ENCODE measurements at regions not wholly inside any gene's neighbourhood (a gene's known extent, or its start where the extent isn't known, plus 50 kb on each side); places are given as distances from the start of the nearest gene placed in this dataset.
A peak's percentile ranks its signal among the peaks of the same experiment; 100 is the strongest.
"Not testable (repeated sequence)": the region's sequence is repeated elsewhere in the genome, so short reads cannot be mapped to it uniquely, and the experiment has no call there.

DNA sequence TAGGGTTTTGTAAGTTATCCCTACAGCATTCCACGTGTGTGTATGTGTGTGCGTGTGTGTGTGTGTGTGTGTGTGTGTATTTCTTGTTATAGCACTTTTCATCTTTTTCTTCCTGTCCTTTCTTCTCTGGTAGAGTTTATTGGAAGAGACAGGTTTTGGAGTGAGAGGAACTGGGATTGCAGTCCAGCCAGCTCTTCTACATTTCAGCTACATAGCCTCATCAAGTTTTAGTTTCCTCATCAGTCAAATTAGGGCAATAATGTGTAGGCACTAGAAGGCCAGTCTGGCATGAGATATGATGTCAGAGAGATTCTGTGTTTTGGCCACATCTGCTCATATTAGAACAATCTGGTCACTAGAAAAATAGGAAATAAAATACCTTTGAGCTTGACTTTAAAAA lies 1283.5 kb upstream of the TENM4 start:
- no peak for DNase-seq

DNA sequence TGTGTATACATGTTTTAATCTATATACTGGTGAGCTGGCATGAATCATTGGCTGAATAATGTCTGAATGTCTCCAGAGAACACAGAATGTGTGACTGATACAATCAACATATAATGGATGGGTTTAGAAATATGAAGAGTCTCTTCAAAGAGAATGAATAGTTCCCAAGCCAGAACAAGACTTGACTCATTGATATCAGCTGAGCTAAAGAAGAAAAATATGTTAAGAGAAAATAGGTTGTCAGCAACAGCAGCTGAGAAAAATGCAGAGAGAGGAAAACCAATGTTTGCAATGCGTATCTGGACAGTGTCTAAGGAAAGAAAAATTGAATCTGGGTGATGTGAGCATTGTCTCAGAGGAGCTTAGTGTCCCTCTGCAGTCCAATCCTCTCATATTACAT lies 1281.8 kb upstream of the TENM4 start:
- DNase-seq: no peak

DNA sequence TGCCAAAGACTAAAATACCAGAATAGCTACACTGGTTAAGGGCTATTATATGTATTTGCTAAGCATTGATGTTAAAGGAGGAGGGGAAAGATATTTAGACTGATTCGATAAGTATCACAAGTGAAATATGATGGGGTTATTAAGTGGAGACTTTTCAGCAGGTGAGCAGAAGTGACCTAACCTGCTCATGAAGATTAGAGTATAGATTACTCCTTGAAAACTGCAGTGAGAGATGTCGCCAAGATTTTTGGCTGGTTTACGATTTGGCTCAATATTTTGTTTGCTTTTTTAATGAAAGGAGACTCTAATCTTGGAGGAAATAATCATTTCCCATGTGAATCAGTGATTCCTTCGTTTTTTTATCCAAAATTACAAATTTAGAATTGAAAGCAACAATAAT lies 1279.5 kb upstream of the TENM4 start:
- no peak for DNase-seq

DNA sequence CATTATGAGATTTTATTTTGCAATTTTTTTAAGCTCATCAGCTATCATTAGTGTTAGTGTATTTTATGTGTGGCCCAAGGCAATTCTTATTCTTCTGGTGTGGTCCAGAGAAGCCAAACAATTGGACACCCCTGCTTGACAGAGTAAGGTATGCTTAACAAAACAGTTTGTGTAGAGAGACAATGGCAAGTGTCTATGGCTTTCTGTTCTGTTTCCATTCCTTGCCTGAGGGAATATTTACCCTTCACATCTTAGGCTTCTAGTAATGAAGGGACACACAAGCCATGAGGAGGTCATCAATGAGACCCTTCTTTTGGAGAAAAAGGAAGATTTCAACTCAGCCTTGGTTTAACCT lies 1278.4 kb upstream of the TENM4 start:
- no peak for DNase-seq

DNA sequence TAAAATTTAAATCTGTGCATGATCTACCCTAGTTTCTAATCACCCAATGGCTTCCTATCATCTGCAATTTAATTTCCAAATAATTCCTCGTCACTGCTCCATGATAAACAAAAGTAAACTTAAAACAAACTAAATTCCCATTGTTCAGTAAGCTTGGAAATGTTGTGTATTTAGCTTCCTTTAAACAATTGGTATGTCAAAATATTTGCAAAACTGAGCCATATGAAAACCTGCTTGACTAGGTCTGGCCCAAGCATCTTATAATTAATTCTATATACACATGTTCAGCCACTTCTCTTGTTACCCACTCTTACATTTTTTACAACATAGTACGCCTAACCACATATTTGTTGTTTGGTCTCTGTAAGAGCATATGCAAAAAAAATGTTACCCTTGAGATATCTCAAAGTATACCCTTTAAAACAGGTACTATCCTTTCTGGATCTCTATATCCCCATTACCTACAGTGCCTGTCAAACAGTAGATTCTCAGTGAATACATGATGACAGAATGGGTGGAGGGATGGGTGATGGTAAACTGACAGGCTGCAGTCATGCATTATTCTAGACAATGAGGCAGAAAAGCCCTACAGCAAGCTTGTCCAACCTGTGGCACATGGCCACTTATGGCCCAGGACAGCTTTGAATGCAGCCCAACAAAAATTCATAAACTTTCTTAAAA lies 1277.9 kb upstream of the TENM4 start:
- DNase-seq: no peak

DNA sequence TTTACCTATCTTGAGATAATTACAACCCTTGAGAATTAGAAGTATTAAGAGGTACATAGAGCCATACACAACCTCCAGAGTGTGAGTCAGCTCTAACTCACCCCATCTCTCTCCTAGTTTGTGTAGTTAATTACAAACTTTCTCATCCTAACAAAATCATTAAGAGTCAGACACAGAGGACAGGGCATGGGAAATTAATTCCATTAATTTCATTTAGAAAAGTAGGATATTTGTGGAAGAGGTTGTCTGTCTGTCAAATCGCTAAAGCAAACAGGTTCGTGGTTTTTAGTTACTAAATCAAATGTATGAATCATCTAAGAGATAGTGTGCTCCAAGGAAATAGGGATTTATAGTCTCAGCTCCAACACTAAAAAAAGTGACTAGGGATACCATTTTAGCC lies 1261.4 kb upstream of the TENM4 start:
- DNase-seq: no peak

- no peak for DNase-seq
These were observed 1259.6 kb upstream of the TENM4 start for GRCh38 chr11:80700386-80700785.

DNA sequence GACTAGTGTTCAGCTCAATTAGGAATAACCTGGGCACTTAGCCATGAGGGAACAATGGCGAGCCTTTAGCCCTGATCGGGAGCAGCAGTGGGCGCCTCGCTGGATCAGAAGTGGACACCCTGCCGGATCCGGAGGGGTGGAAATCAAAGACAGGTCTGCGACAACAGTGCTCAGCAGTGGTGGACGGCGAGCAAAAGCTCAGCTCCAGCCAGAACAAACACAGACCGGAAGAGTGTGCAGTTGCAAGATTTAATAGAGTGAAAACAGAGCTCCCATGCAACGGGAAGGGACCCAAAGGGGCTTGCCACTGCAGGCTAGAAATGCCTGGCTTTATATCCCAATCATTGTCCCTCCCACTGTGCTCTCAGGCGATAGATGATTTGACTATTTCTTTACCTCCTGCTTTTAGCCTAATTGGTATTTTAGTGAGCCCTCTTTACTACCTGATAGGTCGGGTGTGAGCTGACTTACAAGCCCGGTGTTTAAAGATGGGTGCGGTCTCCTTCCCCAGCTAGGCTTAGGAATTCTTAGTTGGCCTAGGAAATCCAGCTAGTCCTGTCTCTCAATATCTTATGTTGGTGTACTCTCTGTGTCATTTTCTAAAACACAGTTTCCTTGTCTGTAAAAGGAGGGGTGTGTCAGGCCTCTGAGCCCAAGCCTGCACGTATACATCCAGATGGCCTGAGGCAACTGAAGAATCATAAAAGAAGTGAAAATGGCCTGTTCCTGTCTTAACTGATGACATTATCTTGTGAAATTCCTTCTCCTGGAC lies 1258.8 kb upstream of the TENM4 start:
- not testable (repeated sequence) for DNase-seq

DNA sequence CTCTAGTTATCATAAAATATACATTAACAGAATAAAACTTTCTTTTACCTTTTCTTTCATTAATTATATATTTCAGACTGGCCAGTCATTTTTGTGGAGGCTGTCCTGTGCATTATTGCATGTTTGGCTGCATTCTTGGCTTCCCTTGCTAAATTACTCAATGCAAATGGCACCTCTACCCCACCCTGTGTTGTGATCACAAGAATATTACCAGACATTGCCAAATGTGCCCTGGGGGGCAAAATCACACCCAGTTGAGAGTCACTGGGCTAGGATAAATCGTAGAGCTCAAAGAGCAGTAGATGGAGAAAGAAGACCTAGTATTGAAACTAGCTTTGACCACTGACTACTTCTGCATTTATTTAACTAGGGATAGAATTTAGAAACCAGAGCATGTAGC lies 1257.8 kb upstream of the TENM4 start:
- no peak for DNase-seq

- DNase-seq: no peak
These were observed 1253.6 kb upstream of the TENM4 start for GRCh38 chr11:80694385-80694784.

GRCh38 chr11:80687941-80688340 lies 1247.1 kb upstream of the TENM4 start:
- no peak for DNase-seq

- no peak for DNase-seq
These were observed 1246.1 kb upstream of the TENM4 start for GRCh38 chr11:80686889-80687288.

- no peak for DNase-seq
These were observed 1232.7 kb upstream of the TENM4 start for GRCh38 chr11:80673566-80673965.

- DNase-seq: no peak
These were observed 1228.8 kb upstream of the TENM4 start for GRCh38 chr11:80669620-80670019.

DNA sequence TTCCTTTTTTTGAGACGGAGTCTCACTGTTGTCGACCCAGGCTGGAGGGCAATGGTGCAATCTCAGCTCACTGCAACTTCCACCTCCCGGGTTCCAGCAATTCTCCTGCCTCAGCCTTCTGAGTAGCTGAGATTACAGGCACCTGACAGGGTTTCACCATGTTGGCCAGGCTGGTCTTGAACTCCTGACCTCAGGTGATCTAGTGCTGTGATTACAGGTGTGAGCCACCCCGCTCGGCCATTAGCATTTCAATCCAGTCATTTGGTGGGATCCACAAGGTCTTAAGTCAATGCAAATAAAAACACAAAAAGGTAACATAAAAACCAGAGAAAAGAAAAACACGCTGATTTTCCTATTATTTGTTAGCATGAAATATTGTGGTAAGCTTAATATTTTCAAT lies 1227.2 kb upstream of the TENM4 start:
- no peak for DNase-seq

DNA sequence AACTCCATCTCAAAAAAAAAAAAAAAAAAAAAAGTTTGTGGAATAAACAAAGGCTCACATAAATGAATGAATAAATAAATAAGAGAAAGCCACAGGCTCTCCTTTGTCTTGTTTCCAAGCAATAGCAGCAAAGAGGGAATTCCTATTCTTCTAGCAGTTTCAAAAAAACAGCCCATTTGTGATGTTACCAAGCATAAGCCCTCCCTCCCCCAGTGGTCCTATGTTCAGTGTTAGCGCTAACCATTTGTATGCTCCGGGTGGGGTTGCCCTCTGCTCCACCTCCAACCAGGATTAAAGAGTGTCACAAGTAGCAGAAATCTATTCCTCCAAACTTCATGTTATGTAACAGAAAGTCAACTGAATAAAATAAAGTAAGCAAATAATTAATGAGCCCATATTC lies 1215.0 kb upstream of the TENM4 start:
- no peak for DNase-seq

- DNase-seq: no peak
These were observed 1210.1 kb upstream of the TENM4 start for GRCh38 chr11:80650966-80651365.

GRCh38 chr11:80649186-80649585 lies 1208.4 kb upstream of the TENM4 start:
- peak in 1 of 2 experiments; percentile 16 for DNase-seq

DNA sequence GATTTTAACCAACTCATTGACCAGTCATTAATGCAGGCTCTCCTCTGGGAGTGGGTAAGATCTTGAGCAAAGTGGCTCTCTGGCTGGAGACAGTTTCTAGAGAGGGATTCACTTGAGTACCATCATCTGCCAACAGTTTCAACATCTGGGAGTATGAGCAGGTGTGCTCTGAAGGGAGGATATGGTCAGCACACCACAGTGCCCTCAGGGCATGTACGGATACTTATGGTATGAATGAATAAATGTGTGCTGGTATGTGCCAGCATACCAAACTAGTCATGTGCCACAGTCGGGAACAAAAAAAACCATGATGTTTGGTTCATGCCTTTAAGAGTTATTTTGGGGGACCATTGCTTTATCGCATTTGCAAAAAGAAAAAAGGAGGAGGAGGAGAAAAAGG lies 1197.5 kb upstream of the TENM4 start:
- DNase-seq: no peak

DNA sequence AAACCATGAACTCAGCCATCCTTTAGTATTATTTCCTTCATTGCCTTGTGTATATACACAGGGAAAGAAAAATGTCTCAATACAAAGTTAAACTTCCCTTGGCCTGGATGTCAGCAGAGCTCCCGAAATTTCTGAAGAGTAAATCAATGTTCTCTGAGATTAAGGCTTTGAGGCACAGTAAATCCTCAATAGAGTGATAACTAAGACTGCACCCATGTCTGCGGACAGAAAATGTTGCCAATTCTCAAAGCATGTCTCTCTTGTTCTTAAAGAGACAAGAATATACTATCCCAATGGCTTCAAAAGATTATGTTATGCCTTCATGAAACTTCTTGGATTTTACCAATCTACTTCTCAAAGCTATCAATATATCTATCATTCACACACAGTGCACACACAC lies 1196.7 kb upstream of the TENM4 start:
- DNase-seq: no peak

- no peak for DNase-seq
These were observed 1196.2 kb upstream of the TENM4 start for GRCh38 chr11:80636999-80637398.

DNA sequence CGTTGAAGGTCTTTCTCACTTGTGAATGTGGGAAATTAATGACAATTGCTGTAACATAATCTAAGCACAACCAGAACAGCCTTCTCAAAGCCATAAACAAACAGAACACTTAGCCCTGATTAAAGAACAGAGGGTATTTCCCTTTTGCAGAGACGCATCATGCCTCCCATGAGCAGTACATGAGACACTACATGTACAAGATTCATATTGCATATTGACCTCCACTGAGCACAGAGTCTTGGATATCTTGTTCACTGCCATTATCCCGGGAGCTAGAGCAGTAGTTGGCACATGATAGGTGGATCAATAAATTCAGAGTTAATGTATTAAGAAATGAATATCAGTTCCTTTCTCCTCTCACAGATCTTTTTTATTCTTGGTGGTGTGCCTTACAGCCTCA lies 1194.3 kb upstream of the TENM4 start:
- DNase-seq: no peak

DNA sequence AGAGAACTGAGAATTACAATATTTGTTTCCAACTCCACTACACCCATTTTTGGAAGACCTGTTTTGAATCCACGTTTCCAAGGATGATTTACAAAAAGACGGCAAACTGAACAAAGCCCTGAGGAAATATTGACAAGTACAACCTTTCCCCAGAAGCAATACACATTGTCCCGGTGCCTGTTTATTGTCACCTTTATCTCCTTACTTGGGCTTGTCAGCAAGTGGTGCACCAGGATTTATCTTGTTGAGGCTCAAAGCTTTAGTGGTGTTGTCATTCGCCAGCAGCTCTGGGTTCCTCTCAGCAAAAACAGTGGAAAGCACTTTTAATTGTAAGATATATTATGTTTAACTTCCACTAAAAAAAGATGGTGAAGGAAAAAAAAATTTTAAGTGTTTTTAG lies 1191.9 kb upstream of the TENM4 start:
- no peak for DNase-seq

DNA sequence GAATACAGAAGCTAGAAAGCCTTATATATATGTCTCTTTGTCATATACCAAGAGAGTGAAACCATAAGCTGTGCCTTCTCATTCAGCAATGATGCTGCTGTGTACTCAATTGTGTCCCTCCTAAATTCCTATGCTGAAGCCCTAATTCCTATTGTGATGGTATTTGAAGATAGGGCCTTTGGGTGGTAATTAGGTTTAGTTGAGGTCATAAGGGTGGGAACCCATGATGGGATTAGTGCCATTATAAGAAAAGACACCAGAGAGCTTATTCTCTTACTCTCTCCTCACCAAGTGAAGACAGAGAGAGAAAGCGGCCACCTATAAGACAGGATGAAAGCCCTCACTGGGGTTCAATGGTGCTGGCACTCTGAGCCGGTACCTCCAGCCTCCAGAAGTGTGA lies 1191.3 kb upstream of the TENM4 start:
- no peak for DNase-seq

GRCh38 chr11:80629466-80629865 lies 1188.6 kb upstream of the TENM4 start:
- DNase-seq: no peak

Data from NCI-H526 (cell line).